Uterus (tissue), 3 donors: ENCODE measurements at regions not wholly inside any gene's neighbourhood (a gene's known extent, or its start where the extent isn't known, plus 50 kb on each side); places are given as distances from the start of the nearest gene placed in this dataset.

ENCODE experiments used
- DNase-seq, 2 donors: peaks; one replicate each; pipeline ENCODE4 v3.0.0-alpha.2; 2019 to 2020
- H3K27ac ChIP-seq, 2 donors: fragments of 200-600 bp; sonication (generic); 1 replicate in 1 of 2; 2 replicates in 1 of 2; pipeline ENCODE4 v1.5.1; 2016 to 2018
- H3K27me3 ChIP-seq, 2 donors: fragments of 200-600 bp; sonication (generic); one replicate each; pipeline ENCODE4 v1.5.1; 2018 to 2019; ENCODE audit warnings: control low read depth in 1 of 2
- H3K36me3 ChIP-seq, 2 donors: fragments of 200-600 bp; sonication (generic); one replicate each; pipeline ENCODE4 v1.5.1; 2019; ENCODE audit warnings: control low read depth in 1 of 2
- H3K4me1 ChIP-seq, 2 donors: fragments of 200-600 bp; sonication (generic); one replicate each; pipeline ENCODE4 v1.5.1; 2018 to 2019; ENCODE audit warnings: control low read depth in 1 of 2
- H3K4me3 ChIP-seq, 2 donors: fragments of 200-600 bp; sonication (generic); 1 replicate in 1 of 2; 2 replicates in 1 of 2; pipeline ENCODE4 v1.5.1; 2018 to 2019; ENCODE audit warnings: mild to moderate bottlenecking in 1 of 2
- H3K9me3 ChIP-seq, 2 donors: fragments of 200-600 bp; sonication (generic); one replicate each; pipeline ENCODE4 v1.5.1; 2019; ENCODE audit warnings: control low read depth in 1 of 2
- CTCF ChIP-seq, 4 experiments: fragments of 200-600 bp in 2 of 4; fragments of 450-650 bp in 2 of 4; sonication (generic) in 2 of 4; IDR thresholded peaks; one replicate each; pipeline ENCODE4 v1.5.1; 2016 to 2019; ENCODE audit warnings: antibody characterized with exemption in 4 of 4, mild to moderate bottlenecking in 2 of 4, moderate library complexity in 1 of 4
- POLR2A ChIP-seq, 2 donors: fragments of 450-650 bp; IDR thresholded peaks; one replicate each; pipeline ENCODE4 v1.6.1; 2016; ENCODE audit warnings: antibody characterized with exemption in 2 of 2, mild to moderate bottlenecking in 1 of 2, moderate library complexity in 1 of 2
- intact Hi-C: fragments of 100-400 bp; cut with DNase I; formaldehyde crosslinking; loops from one replicate; pipeline ENCODE4 v1.15.1; 2023; ENCODE audit warnings: low total_unique reads
- donor health status: DM: yes; HTN: yes; CAD: no.

DNA sequence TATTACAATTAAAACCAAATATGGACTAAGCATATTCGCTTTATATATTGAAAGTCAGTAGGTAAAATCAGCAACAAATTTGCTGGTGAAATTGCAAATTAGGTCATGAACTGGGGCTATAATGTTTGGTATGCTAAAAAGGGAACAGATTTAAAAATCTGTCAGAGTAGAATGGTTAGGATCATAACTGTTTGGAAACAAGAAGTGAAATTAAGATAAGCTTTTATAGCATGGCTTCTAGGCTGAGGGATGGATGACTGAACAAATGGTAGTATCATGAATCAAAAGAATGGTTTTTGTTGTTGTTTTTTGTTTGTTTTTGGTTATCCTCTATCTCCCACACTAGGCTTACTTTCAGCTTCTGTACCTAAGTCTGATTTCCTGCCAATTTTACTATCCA is 1090.4 kb downstream of the PCDH9 start:
- H3K27me3 ChIP-seq = no peaks in the 10 kb centered on the region
- DNase-seq = no peak
- no peak for TF ChIP-seq CTCF (IDR thresholded peaks at IDR 0.05)
- no peak for TF ChIP-seq POLR2A (IDR thresholded peaks at IDR 0.05)
- no peaks in the 10 kb centered on the region for H3K9me3 ChIP-seq
- H3K4me1 ChIP-seq = no peaks in the 10 kb centered on the region
- no peak overlapping the region for H3K27ac ChIP-seq
- H3K36me3 ChIP-seq = no peaks in the 10 kb centered on the region
- intact Hi-C loops = no loop called here
- no peak overlapping the region for H3K4me3 ChIP-seq

DNA sequence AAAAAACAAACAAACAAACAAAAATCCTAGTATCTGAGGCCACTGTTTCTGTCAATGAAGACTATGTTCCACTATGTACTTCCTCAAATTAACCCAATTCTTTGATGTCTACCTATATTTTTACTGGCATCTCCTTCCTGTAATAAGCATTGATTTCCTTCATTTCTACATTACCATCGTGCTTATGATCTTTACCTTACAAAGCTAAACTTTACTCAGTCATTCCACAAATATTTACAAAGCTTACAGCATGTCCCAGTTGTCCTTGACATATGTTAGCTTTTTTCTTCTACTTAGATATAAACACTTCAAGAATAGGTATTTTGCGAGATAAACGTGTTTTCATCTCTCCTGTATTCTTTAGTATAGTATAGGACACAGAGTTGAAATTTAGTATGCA is 1090.9 kb downstream of the PCDH9 start:
- TF ChIP-seq CTCF (IDR thresholded peaks at IDR 0.05) (no peak), POLR2A (IDR thresholded peaks at IDR 0.05) (no peak)
- no peaks in the 10 kb centered on the region for H3K4me1 ChIP-seq
- intact Hi-C loops = no loop called here

DNA sequence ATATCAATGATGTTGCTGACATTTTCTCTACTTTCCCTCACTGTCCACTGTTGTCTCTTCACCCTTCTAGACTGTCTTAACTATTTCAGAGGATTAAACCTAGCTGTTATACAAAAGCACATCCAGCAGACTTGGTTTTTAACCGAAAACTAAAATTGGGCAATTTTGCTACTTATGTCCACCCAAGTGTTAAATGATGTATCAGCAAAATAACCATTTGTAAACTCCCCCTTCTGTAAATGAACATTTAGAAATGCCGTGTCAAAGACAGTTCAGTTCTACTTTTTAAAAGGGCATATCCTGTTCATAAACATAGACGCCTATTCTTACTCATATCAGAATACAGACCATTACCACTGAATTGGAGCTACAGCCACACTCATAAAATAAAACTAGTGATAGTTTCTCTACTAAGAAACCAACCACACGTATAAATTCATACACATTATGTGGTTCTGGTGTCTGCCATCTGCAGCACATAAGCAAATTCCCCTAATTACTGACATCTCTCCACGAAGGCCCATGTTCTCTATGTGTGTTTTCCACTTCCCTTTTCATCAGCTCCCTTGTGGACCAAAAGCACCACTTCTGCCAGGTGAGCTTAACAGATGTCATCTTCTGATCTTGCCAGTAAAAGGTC is 1091.8 kb downstream of the PCDH9 start:
- intact Hi-C loops = no loop called here
- H3K4me1 ChIP-seq = no peaks in the 10 kb centered on the region
- no peak overlapping the region for H3K4me3 ChIP-seq
- TF ChIP-seq POLR2A (IDR thresholded peaks at IDR 0.05) (no peak), CTCF (IDR thresholded peaks at IDR 0.05) (no peak)
- H3K27me3 ChIP-seq = no peaks in the 10 kb centered on the region
- DNase-seq = no peak
- no peak overlapping the region for H3K27ac ChIP-seq
- H3K36me3 ChIP-seq = no peaks in the 10 kb centered on the region
- no peaks in the 10 kb centered on the region for H3K9me3 ChIP-seq

More for the DNA sequence above, 1090.9 kb downstream of the PCDH9 start:
- H3K9me3 ChIP-seq = no peaks in the 10 kb centered on the region
- DNase-seq = no peak
- no peak overlapping the region for H3K4me3 ChIP-seq
- H3K27ac ChIP-seq = no peak overlapping the region
- no peaks in the 10 kb centered on the region for H3K27me3 ChIP-seq
- no peaks in the 10 kb centered on the region for H3K36me3 ChIP-seq

DNA sequence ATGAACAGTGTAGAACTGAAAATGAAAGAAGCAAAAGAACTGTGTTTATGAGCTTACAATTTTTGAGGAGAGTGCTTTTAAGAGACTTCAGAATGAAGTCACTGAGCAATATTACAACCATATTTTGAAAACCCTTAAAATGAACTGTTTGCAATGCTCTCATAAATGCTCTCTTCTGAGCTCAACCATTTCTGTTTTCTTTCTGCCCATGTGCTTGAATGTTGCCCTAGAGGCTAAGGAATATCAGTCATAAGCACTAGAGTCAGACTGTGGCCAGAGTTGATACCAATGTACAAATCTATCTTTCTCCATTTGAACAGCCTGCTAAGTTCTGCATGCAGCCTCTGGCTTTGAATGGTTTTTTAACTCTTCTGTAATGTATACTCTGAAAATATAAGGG is 1092.8 kb downstream of the PCDH9 start:
- H3K36me3 ChIP-seq = no peaks in the 10 kb centered on the region
- no peaks in the 10 kb centered on the region for H3K9me3 ChIP-seq
- H3K27me3 ChIP-seq = no peaks in the 10 kb centered on the region
- intact Hi-C loops = no loop called here
- DNase-seq = no peak
- no peaks in the 10 kb centered on the region for H3K4me1 ChIP-seq
- no peak overlapping the region for H3K4me3 ChIP-seq
- H3K27ac ChIP-seq = no peak overlapping the region
- TF ChIP-seq CTCF (IDR thresholded peaks at IDR 0.05) (no peak), POLR2A (IDR thresholded peaks at IDR 0.05) (no peak)

GRCh38 chr13:66128692-66129269 is 1101.4 kb downstream of the PCDH9 start:
- no peak for DNase-seq
- no peak for TF ChIP-seq POLR2A (IDR thresholded peaks at IDR 0.05)
- TF ChIP-seq CTCF (IDR thresholded peaks at IDR 0.05) = no peak

More at GRCh38 chr13:66128692-66129269, 1101.4 kb downstream of the PCDH9 start:
- Histone ChIP-seq H3K4me1 (no peaks in the 10 kb centered on the region), H3K36me3 (no peaks in the 10 kb centered on the region), H3K27ac (no peak overlapping the region), H3K27me3 (no peaks in the 10 kb centered on the region), H3K9me3 (no peaks in the 10 kb centered on the region), H3K4me3 (no peak overlapping the region)
- intact Hi-C loops = no loop called here
